Endothelial cell of umbilical vein (primary cell): ENCODE measurements at regions not wholly inside any gene's neighbourhood (a gene's known extent, or its start where the extent isn't known, plus 50 kb on each side); places are given as distances from the start of the nearest gene placed in this dataset.

Experiments used
- BruUV-seq: library from RNA; stranded (reverse); fragments of 400-500 nt; replicated peaks from 2 replicates; lab custom pipeline; 2021; lab: Mats Ljungman, UMichigan
- CTCF ChIA-PET: fragments of 300-600, 350-600 bp; sonication (Branson Sonifier 250); formaldehyde crosslinking; loops from one replicate; lab custom pipeline; 2021; ENCODE audit warnings: antibody characterized with exemption, inconsistent platforms; lab: Charles Lee
- POLR2A ChIA-PET: fragments of 300-600, 350-600 bp; sonication (Branson Sonifier 250); formaldehyde crosslinking; loops from one replicate; lab custom pipeline; 2021; ENCODE audit warnings: antibody characterized with exemption, inconsistent platforms; lab: Charles Lee
- DNase-seq: peaks from one replicate; pipeline ENCODE4 v3.0.0-alpha.2; 2011; ENCODE audit warnings: low read depth, low spot score
- FAIRE-seq: peaks from 2 replicates; lab custom pipeline; 2011; peaks lifted over from hg19 to GRCh38; lab: Jason Lieb, UNC
- H2AFZ ChIP-seq: 2 replicates; pipeline ENCODE4 v1.6.0; 2012; ENCODE audit warnings: low read depth, low read length, control low read depth, inconsistent platforms
- H3K27ac ChIP-seq: 2 replicates; pipeline ENCODE4 v1.5.1; 2011; ENCODE audit warnings: low read depth, mild to moderate bottlenecking, control low read depth, low read length, moderate library complexity; ENCODE audit not compliant: insufficient read depth
- H3K27me3 ChIP-seq, 2 experiments: 2 replicates each; pipeline versions ENCODE4 v1.6.0 to v1.6.1; 2011; ENCODE audit warnings: low read length in 2 of 2, mixed read lengths in 1 of 2; ENCODE audit not compliant: control insufficient read depth in 2 of 2, insufficient read depth in 2 of 2
- H3K36me3 ChIP-seq, 2 experiments: 2 replicates in 1 of 2; 3 replicates in 1 of 2; pipeline ENCODE4 v1.5.1; 2011; ENCODE audit warnings: low read length in 2 of 2, mild to moderate bottlenecking in 1 of 2, moderate library complexity in 1 of 2; ENCODE audit not compliant: control insufficient read depth in 2 of 2, insufficient read depth in 2 of 2; ENCODE audit errors: extremely low read depth in 1 of 2
- H3K4me1 ChIP-seq: 3 replicates; pipeline ENCODE4 v1.5.1; 2011; ENCODE audit warnings: mild to moderate bottlenecking, low read length; ENCODE audit not compliant: control insufficient read depth, insufficient read depth; ENCODE audit errors: extremely low read depth
- H3K4me2 ChIP-seq: 2 replicates; pipeline ENCODE4 v1.6.1; 2011; ENCODE audit warnings: low read length, control low read depth, mixed read lengths; ENCODE audit not compliant: insufficient read depth
- H3K4me3 ChIP-seq, 3 experiments: fragments of 200-600 bp in 1 of 3; sonication (generic), shearing (Covaris generic) in 1 of 3; replicated peaks in 1 of 3; 2 replicates each; pipeline ENCODE4 v1.5.1; 2011 to 2016; ENCODE audit warnings: control low read depth in 3 of 3, low read length in 3 of 3, mild to moderate bottlenecking in 2 of 3, inconsistent platforms in 1 of 3, low read depth in 1 of 3, moderate library complexity in 1 of 3; ENCODE audit not compliant: insufficient read depth in 1 of 3
- H3K79me2 ChIP-seq: 2 replicates; pipeline ENCODE4 v1.6.0; 2012; ENCODE audit warnings: low read length, inconsistent platforms; ENCODE audit not compliant: control insufficient read depth, insufficient read depth
- H3K9ac ChIP-seq: replicated peaks from 2 replicates; pipeline ENCODE3; 2011; ENCODE audit warnings: low read length, control low read depth; ENCODE audit not compliant: insufficient read depth; ENCODE audit errors: extremely low read depth
- H3K9me1 ChIP-seq: replicated peaks from 3 replicates; pipeline ENCODE4 v1.6.0; 2011; ENCODE audit warnings: mild to moderate bottlenecking, low read length; ENCODE audit not compliant: control insufficient read depth, insufficient read depth; ENCODE audit errors: extremely low read depth
- H3K9me3 ChIP-seq: replicated peaks from 2 replicates; pipeline ENCODE4 v1.5.1; 2012; ENCODE audit warnings: low read length, inconsistent platforms; ENCODE audit not compliant: control insufficient read depth, insufficient read depth
- H4K20me1 ChIP-seq: replicated peaks from 2 replicates; pipeline ENCODE3; 2011; ENCODE audit warnings: mild to moderate bottlenecking, low read length; ENCODE audit not compliant: control insufficient read depth, insufficient read depth; ENCODE audit errors: extremely low read depth
- EZH2 ChIP-seq: IDR thresholded peaks from 2 replicates; pipeline ENCODE4 v1.6.1; 2012; ENCODE audit warnings: borderline replicate concordance, low read depth, mild to moderate bottlenecking, moderate library complexity, low read length, inconsistent platforms; ENCODE audit not compliant: severe bottlenecking
- FOS ChIP-seq: IDR thresholded peaks from 2 replicates; pipeline ENCODE4 v1.6.1; 2011; ENCODE audit warnings: mild to moderate bottlenecking, low read length, moderate library complexity, borderline replicate concordance; ENCODE audit not compliant: insufficient read depth
- GATA2 ChIP-seq: IDR thresholded peaks from 2 replicates; pipeline ENCODE4 v1.7.0; 2011; ENCODE audit warnings: low read depth, mild to moderate bottlenecking, moderate library complexity, mixed read lengths, low read length; ENCODE audit not compliant: insufficient read length, insufficient read depth
- JUN ChIP-seq: IDR thresholded peaks from 2 replicates; pipeline ENCODE4 v1.6.1; 2011; ENCODE audit warnings: borderline replicate concordance, low read depth; ENCODE audit not compliant: insufficient read length, insufficient read depth
- MAX ChIP-seq: IDR thresholded peaks from 2 replicates; pipeline ENCODE4 v1.6.1; 2011; ENCODE audit not compliant: insufficient read depth, insufficient read length
- MYC ChIP-seq: IDR thresholded peaks from one replicate; pipeline ENCODE4 v1.6.1; 2011; ENCODE audit warnings: mild to moderate bottlenecking, low read depth, low read length
- POLR2A ChIP-seq: IDR thresholded peaks from 2 replicates; pipeline ENCODE4 v1.6.1; 2012; ENCODE audit warnings: low read depth, mild to moderate bottlenecking, control low read depth, low read length
- POLR2AphosphoS5 ChIP-seq: IDR thresholded peaks from 2 replicates; pipeline ENCODE4 v1.6.1; 2012; ENCODE audit warnings: low read depth, mild to moderate bottlenecking, control low read depth, low read length, moderate library complexity; ENCODE audit not compliant: insufficient read depth
- dilution Hi-C: fragments of 300-500 bp; cut with MboI; formaldehyde crosslinking; loops from one replicate; pipeline ENCODE4 v1.15.0; 2019; ENCODE audit warnings: low sequenced_read_pairs; ENCODE audit not compliant: extremely low pct_ligation_motif_present
- intact Hi-C: fragments of 100-400 bp; cut with micrococcal nuclease; formaldehyde crosslinking; loops from one replicate; pipeline ENCODE4 v1.10.0; 2022
- TF ChIP-seq, protein P1 (sequence below), 2 donors: IDR thresholded peaks; 1 replicate in 1 of 2; 2 replicates in 1 of 2; pipeline ENCODE4 v1.5.1; 2011; ENCODE audit warnings: low read length in 2 of 2, mild to moderate bottlenecking in 2 of 2, moderate library complexity in 2 of 2, control low read depth in 1 of 2, inconsistent platforms in 1 of 2, low read depth in 1 of 2; ENCODE audit not compliant: insufficient read depth in 1 of 2; ENCODE audit errors: extremely low read depth in 1 of 2

GRCh38 chr1:117295001-117295400 lies 72.2 kb upstream of the MAN1A2 start:
- Histone ChIP-seq H3K4me2 (no peak overlapping the region), H3K9ac (no peak overlapping the region), H3K9me3 (no peaks in the 10 kb centered on the region), H3K27me3 (peaks cover 0 to 4% of the 10 kb centered on the region in 2 experiments), H3K36me3 (no peaks in the 10 kb centered on the region), H3K9me1 (no peaks in the 10 kb centered on the region), H3K79me2 (no peaks in the 10 kb centered on the region), H4K20me1 (no peaks in the 10 kb centered on the region), H2AFZ (no peak overlapping the region), H3K4me3 (no peak overlapping the region), H3K27ac (no peak overlapping the region), H3K4me1 (no peaks in the 10 kb centered on the region)
- dilution Hi-C loops: no loop called here
- FAIRE-seq: no peak
- no peak for DNase-seq
- intact Hi-C loops: no loop called here
- TF ChIP-seq EZH2 (no peak), POLR2AphosphoS5 (no peak), JUN (no peak), POLR2A (no peak), GATA2 (no peak), FOS (no peak), MAX (no peak), MYC (no peak)
- TF ChIP-seq, protein P1, sequence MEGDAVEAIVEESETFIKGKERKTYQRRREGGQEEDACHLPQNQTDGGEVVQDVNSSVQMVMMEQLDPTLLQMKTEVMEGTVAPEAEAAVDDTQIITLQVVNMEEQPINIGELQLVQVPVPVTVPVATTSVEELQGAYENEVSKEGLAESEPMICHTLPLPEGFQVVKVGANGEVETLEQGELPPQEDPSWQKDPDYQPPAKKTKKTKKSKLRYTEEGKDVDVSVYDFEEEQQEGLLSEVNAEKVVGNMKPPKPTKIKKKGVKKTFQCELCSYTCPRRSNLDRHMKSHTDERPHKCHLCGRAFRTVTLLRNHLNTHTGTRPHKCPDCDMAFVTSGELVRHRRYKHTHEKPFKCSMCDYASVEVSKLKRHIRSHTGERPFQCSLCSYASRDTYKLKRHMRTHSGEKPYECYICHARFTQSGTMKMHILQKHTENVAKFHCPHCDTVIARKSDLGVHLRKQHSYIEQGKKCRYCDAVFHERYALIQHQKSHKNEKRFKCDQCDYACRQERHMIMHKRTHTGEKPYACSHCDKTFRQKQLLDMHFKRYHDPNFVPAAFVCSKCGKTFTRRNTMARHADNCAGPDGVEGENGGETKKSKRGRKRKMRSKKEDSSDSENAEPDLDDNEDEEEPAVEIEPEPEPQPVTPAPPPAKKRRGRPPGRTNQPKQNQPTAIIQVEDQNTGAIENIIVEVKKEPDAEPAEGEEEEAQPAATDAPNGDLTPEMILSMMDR (IDR thresholded peaks at IDR 0.05; ENCODE audit: extremely low read depth in 1 of 2, insufficient read depth in 1 of 2, low read depth in 1 of 2, low read length in 2 of 2): no peak
- ChIA-PET POLR2A (no interaction called here), CTCF (no interaction called here)
- BruUV-seq: no TSS peak
